ENCODE measurements at regions not wholly inside any gene's neighbourhood (a gene's known extent, or its start where the extent isn't known, plus 50 kb on each side); places are given as distances from the start of the nearest gene placed in this dataset.

DNA sequence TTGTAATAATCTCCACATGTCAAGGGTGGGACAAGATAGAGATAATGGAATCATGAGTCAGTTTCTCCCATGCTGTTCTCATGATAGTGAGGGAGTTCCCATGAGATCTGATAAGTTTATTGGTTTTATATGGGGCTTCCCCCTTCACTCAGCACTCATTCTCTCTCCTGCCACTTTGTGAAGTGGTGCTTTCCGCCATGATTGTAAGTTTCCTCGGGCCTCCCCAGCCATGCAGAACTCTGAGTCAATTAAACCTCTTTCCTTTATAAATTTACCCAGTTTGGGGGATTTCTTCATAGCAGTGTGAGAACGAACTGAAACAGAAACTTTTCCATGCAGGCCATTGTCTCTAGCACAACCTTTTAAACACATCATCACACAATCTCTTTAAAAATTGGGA is 221.5 kb upstream of the BRINP3 start:
- TF ChIP-seq, protein P1, sequence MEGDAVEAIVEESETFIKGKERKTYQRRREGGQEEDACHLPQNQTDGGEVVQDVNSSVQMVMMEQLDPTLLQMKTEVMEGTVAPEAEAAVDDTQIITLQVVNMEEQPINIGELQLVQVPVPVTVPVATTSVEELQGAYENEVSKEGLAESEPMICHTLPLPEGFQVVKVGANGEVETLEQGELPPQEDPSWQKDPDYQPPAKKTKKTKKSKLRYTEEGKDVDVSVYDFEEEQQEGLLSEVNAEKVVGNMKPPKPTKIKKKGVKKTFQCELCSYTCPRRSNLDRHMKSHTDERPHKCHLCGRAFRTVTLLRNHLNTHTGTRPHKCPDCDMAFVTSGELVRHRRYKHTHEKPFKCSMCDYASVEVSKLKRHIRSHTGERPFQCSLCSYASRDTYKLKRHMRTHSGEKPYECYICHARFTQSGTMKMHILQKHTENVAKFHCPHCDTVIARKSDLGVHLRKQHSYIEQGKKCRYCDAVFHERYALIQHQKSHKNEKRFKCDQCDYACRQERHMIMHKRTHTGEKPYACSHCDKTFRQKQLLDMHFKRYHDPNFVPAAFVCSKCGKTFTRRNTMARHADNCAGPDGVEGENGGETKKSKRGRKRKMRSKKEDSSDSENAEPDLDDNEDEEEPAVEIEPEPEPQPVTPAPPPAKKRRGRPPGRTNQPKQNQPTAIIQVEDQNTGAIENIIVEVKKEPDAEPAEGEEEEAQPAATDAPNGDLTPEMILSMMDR (IDR thresholded peaks at IDR 0.05): no peak
- TF ChIP-seq POLR2AphosphoS5 (IDR thresholded peaks at IDR 0.05) (no peak), EP300 (IDR thresholded peaks at IDR 0.05) (no peak)

Measured in suprapubic skin (tissue), 4 donors.